NOMO-1 treated with DMSO at 0.1 percent for 48 hours (cell line): ENCODE measurements at regions not wholly inside any gene's neighbourhood (a gene's known extent, or its start where the extent isn't known, plus 50 kb on each side); places are given as distances from the start of the nearest gene placed in this dataset.
A peak's percentile ranks its signal among the peaks of the same experiment; 100 is the strongest.

Experiments used
- DNase-seq: peaks from one replicate; lab custom pipeline; 2025; ENCODE audit not compliant: unreplicated experiment; lab: John Stamatoyannopoulos, UW

GRCh38 chr2:145729993-145730770 lies 1210.3 kb upstream of the ZEB2 start:
- no peak for DNase-seq

GRCh38 chr2:145729481-145729880 lies 1209.6 kb upstream of the ZEB2 start:
- DNase-seq, result no peak

- DNase-seq, result no peak
Observed at GRCh38 chr2:145728511-145728910, 1208.6 kb upstream of the ZEB2 start.

GRCh38 chr2:145725876-145726275 lies 1206.0 kb upstream of the ZEB2 start:
- peak; percentile 7 for DNase-seq

GRCh38 chr2:145724311-145724898 lies 1204.5 kb upstream of the ZEB2 start:
- DNase-seq, result no peak

GRCh38 chr2:145723872-145724271 lies 1204.0 kb upstream of the ZEB2 start:
- DNase-seq, result no peak

- no peak for DNase-seq
Observed at GRCh38 chr2:145721681-145722080, 1201.8 kb upstream of the ZEB2 start.

- no peak for DNase-seq
Observed at GRCh38 chr2:145715601-145716000, 1195.7 kb upstream of the ZEB2 start.

- DNase-seq, result no peak
Observed at GRCh38 chr2:145710303-145710702, 1190.4 kb upstream of the ZEB2 start.

GRCh38 chr2:145702305-145702704 lies 1182.4 kb upstream of the ZEB2 start:
- no peak for DNase-seq

- peak; percentile 99 for DNase-seq
Observed at GRCh38 chr2:145692971-145693478, 1173.1 kb upstream of the ZEB2 start.

- DNase-seq, result no peak
Observed at GRCh38 chr2:145691659-145692058, 1171.7 kb upstream of the ZEB2 start.

- no peak for DNase-seq
Observed at GRCh38 chr2:145690183-145690778, 1170.4 kb upstream of the ZEB2 start.

GRCh38 chr2:145689277-145689676 lies 1169.4 kb upstream of the ZEB2 start:
- no peak for DNase-seq

GRCh38 chr2:145688156-145688555 lies 1168.2 kb upstream of the ZEB2 start:
- no peak for DNase-seq

- DNase-seq, result peak; percentile 35
Observed at GRCh38 chr2:145687442-145688134, 1167.7 kb upstream of the ZEB2 start.

- DNase-seq, result no peak
Observed at GRCh38 chr2:145685383-145686050, 1165.6 kb upstream of the ZEB2 start.

GRCh38 chr2:145682546-145683157 lies 1162.7 kb upstream of the ZEB2 start:
- peak; percentile 77 for DNase-seq

- DNase-seq, result no peak
Observed at GRCh38 chr2:145680276-145680675, 1160.4 kb upstream of the ZEB2 start.

- DNase-seq, result no peak
Observed at GRCh38 chr2:145677371-145677770, 1157.5 kb upstream of the ZEB2 start.

- DNase-seq, result no peak
Observed at GRCh38 chr2:145674705-145675104, 1154.8 kb upstream of the ZEB2 start.
